ENCODE measurements at regions not wholly inside any gene's neighbourhood (a gene's known extent, or its start where the extent isn't known, plus 50 kb on each side); places are given as distances from the start of the nearest gene placed in this dataset.

GRCh38 chr3:88621586-88621985 lies 471.8 kb downstream of the C3orf38 start:
- intact Hi-C loops (cut with micrococcal nuclease) = no loop called here
- peaks cover 2% of the 10 kb centered on the region for H3K9me3 Mint-ChIP-seq
- H3K4me3 Mint-ChIP-seq = no peak overlapping the region
- no peaks in the 10 kb centered on the region for H3K36me3 Mint-ChIP-seq (ENCODE audit: low read depth)
- CTCF ChIA-PET = no interaction called here
- POLR2A ChIA-PET = no interaction called here
- H3K4me1 Mint-ChIP-seq (ENCODE audit: low read depth) = no peaks in the 10 kb centered on the region
- no peak for ATAC-seq
- no peak for DNase-seq
- TF ChIP-seq CTCF (IDR thresholded peaks at IDR 0.05) = no peak
- H3K27me3 Mint-ChIP-seq = no peaks in the 10 kb centered on the region
- H3K27ac Mint-ChIP-seq = no peak overlapping the region

GRCh38 chr3:88623709-88624108 lies 473.9 kb downstream of the C3orf38 start:
- intact Hi-C loops (cut with micrococcal nuclease) = no loop called here
- Mint-ChIP-seq H3K36me3 (ENCODE audit: low read depth) (no peaks in the 10 kb centered on the region), H3K4me1 (ENCODE audit: low read depth) (no peaks in the 10 kb centered on the region), H3K9me3 (peaks cover 2% of the 10 kb centered on the region), H3K27ac (no peak overlapping the region), H3K27me3 (no peaks in the 10 kb centered on the region), H3K4me3 (no peak overlapping the region)
- TF ChIP-seq CTCF (IDR thresholded peaks at IDR 0.05) = no peak
- no peak for DNase-seq
- no peak for ATAC-seq
- POLR2A ChIA-PET = no interaction called here
- CTCF ChIA-PET = no interaction called here

- TF ChIP-seq CTCF (IDR thresholded peaks at IDR 0.05) = no peak
- Mint-ChIP-seq H3K4me1 (ENCODE audit: low read depth) (no peaks in the 10 kb centered on the region), H3K27me3 (no peaks in the 10 kb centered on the region), H3K9me3 (peaks cover 4% of the 10 kb centered on the region), H3K36me3 (ENCODE audit: low read depth) (no peaks in the 10 kb centered on the region), H3K27ac (no peak overlapping the region), H3K4me3 (no peak overlapping the region)
- ChIA-PET CTCF (no interaction called here), POLR2A (no interaction called here)
- DNase-seq = no peak
- no peak for ATAC-seq
- intact Hi-C loops (cut with micrococcal nuclease) = no loop called here
These were observed 476.8 kb downstream of the C3orf38 start for GRCh38 chr3:88626456-88627120.

- ATAC-seq (no peak), DNase-seq (no peak)
- no peak for TF ChIP-seq CTCF (IDR thresholded peaks at IDR 0.05)
- H3K4me1 Mint-ChIP-seq (ENCODE audit: low read depth) = no peaks in the 10 kb centered on the region
- no peak overlapping the region for H3K4me3 Mint-ChIP-seq
- peaks cover 5% of the 10 kb centered on the region for H3K9me3 Mint-ChIP-seq
- H3K27ac Mint-ChIP-seq = no peak overlapping the region
- ChIA-PET POLR2A (no interaction called here), CTCF (no interaction called here)
- no peaks in the 10 kb centered on the region for H3K36me3 Mint-ChIP-seq (ENCODE audit: low read depth)
- no peaks in the 10 kb centered on the region for H3K27me3 Mint-ChIP-seq
- intact Hi-C loops (cut with micrococcal nuclease) = no loop called here
These were observed 478.5 kb upstream of the EPHA3 start for GRCh38 chr3:88628901-88629300.

- peaks cover 10% of the 10 kb centered on the region for H3K9me3 Mint-ChIP-seq
- POLR2A ChIA-PET = no interaction called here
- no peaks in the 10 kb centered on the region for H3K36me3 Mint-ChIP-seq (ENCODE audit: low read depth)
- DNase-seq = no peak
- no peaks in the 10 kb centered on the region for H3K4me1 Mint-ChIP-seq (ENCODE audit: low read depth)
- CTCF ChIA-PET = no interaction called here
- intact Hi-C loops (cut with micrococcal nuclease) = no loop called here
- no peak for ATAC-seq
- H3K4me3 Mint-ChIP-seq = no peak overlapping the region
- H3K27me3 Mint-ChIP-seq = no peaks in the 10 kb centered on the region
- no peak overlapping the region for H3K27ac Mint-ChIP-seq
- no peak for TF ChIP-seq CTCF (IDR thresholded peaks at IDR 0.05)
These were observed 475.2 kb upstream of the EPHA3 start for GRCh38 chr3:88632226-88632625.
